T-helper 17 cell (primary cell): ENCODE measurements at regions not wholly inside any gene's neighbourhood (a gene's known extent, or its start where the extent isn't known, plus 50 kb on each side); places are given as distances from the start of the nearest gene placed in this dataset.

Experiments used
- ATAC-seq: fragments of 150-1000 bp; cut with Tn5 transposase; 2 replicates; pipeline ENCODE4 v1.10.0; 2021; ENCODE audit warnings: mild to moderate bottlenecking, moderate library complexity
- DNase-seq, 3 donors: peaks; one replicate each; pipeline versions ENCODE4 v3.0.0 to v3.0.0-alpha.2; 2020 to 2021
- H3K9me3 ChIP-seq: one replicate; pipeline ENCODE4 v1.7.0; 2013; ENCODE audit warnings: low read length, mild to moderate bottlenecking; ENCODE audit not compliant: control insufficient read depth, poor library complexity, severe bottlenecking
- H3K27ac Mint-ChIP-seq: one replicate; pipeline ENCODE4 v1.8.0; 2022; ENCODE audit warnings: mild to moderate bottlenecking, moderate library complexity, mixed read lengths
- H3K27me3 Mint-ChIP-seq: one replicate; pipeline ENCODE4 v1.8.0; 2022; ENCODE audit warnings: mixed read lengths
- H3K36me3 Mint-ChIP-seq: one replicate; pipeline ENCODE4 v1.8.0; 2022; ENCODE audit warnings: low read depth, mixed read lengths
- H3K4me1 Mint-ChIP-seq: one replicate; pipeline ENCODE4 v1.8.0; 2022; ENCODE audit warnings: mild to moderate bottlenecking, mixed read lengths
- H3K4me3 Mint-ChIP-seq: one replicate; pipeline ENCODE4 v1.8.0; 2022; ENCODE audit warnings: mild to moderate bottlenecking, moderate library complexity, mixed read lengths

DNA sequence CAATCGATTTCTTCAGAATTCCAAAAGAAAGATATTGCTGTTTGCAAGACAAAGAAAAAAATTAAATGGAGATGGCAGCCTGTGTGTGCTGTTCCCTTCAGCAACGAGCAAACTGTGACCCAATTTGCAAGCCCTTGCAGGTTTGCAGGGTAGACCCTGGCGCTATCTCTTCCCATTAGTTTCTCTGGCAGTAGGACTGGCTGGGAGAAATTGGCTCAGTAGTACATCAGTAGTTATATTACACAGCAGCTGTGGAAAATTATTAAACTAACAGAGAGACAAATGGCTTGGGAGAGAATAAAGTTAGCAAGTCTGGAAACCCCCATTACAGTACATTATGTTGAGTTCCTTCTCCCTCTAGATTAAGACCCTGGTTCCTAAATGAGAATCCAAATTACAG is 116.4 kb upstream of the ITGB1 start:
- Mint-ChIP-seq H3K4me1 (peaks cover 8% of the 10 kb centered on the region), H3K27me3 (no peaks in the 10 kb centered on the region), H3K4me3 (no peak overlapping the region), H3K36me3 (no peaks in the 10 kb centered on the region), H3K27ac (no peak overlapping the region)
- no peak for ATAC-seq
- DNase-seq: no peak
- H3K9me3 ChIP-seq: no peaks in the 10 kb centered on the region

DNA sequence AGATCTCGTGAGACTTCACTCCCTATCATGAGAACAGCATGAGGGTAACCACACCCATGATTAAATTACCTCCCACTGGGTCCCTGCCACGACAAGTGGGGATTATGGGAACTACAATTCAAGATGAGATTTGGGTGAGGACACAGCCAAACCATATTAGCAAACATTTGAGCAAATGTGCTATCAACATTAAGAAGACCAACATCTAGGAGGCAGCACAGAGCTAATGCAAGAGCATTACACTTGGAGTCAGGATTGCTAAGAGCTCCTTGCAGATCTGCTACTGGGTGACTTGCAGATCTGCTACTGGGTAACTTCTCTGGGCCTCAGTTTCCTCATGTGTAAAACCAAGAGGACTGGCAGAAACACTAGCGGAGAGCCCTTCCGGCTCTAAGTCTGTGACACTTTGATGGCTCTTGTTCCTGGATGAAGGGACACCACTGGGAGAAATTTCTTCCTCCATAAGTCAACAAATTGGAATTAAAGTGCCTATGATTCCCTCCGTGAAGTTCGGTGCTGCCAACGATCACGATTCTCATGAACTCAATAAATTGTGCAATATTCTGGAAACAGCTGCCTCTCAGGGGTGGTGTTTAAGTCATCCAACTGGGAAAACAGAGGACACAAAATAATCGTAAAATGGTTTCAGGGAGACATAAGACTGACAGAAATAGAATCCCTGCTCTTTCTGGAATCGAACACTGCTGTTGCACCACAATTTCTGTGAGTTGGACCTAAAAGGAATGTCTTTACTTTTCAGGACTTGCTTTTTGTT is 115.8 kb upstream of the ITGB1 start:
- Mint-ChIP-seq H3K27me3 (no peaks in the 10 kb centered on the region), H3K36me3 (peaks cover 2% of the 10 kb centered on the region), H3K4me3 (no peak overlapping the region), H3K4me1 (peaks cover 11% of the 10 kb centered on the region), H3K27ac (no peak overlapping the region)
- no peaks in the 10 kb centered on the region for H3K9me3 ChIP-seq
- DNase-seq: no peak
- ATAC-seq: no peak

DNA sequence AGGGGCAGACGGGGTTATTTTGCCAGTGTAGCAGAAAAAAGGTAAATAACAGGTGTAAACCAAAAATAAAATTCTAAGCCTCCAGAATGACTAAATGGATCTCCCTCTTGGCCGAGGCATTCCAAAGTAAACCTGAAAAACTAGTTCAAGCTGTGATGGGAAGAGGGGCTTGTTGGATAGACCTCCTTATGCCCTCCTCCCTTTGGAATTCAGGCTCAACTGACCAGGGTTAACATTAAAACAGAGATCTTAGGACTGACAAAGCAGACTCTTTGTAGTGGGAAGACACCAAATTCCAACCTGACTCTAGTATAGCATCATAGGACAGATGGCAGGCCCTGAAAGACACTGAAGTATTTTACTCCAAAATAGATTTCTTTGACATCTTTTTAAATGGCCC is 113.8 kb upstream of the ITGB1 start:
- H3K27me3 Mint-ChIP-seq: no peaks in the 10 kb centered on the region
- no peaks in the 10 kb centered on the region for H3K9me3 ChIP-seq
- DNase-seq (no peak), ATAC-seq (no peak)
- H3K4me1 Mint-ChIP-seq: peaks cover 13% of the 10 kb centered on the region
- H3K36me3 Mint-ChIP-seq: peaks cover 5% of the 10 kb centered on the region
- H3K27ac Mint-ChIP-seq: peak overlapping the region; percentile 37
- no peak overlapping the region for H3K4me3 Mint-ChIP-seq

DNA sequence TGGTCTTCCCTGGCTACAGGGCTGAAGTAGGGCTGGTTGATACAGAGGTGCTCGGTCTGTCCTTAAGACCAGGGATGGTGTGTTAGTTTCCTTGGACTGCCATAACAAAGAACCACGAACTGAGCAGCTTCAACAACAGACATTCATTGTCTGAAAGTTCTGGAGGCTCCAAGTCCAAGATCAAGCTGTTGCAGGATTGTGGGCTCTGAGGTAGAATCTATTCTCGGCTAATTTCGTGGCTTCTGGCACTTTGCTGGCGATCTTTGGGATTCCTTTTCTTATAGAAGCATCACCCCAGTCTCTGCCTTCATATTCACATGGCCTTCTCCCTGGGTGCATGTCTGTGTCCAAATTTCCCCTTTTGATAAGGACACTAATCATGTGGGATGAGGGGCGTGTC is 112.1 kb upstream of the ITGB1 start:
- Mint-ChIP-seq H3K4me3 (no peak overlapping the region), H3K4me1 (peaks cover 16% of the 10 kb centered on the region), H3K36me3 (peaks cover 5% of the 10 kb centered on the region), H3K27ac (no peak overlapping the region), H3K27me3 (no peaks in the 10 kb centered on the region)
- no peak for ATAC-seq
- no peak for DNase-seq
- no peaks in the 10 kb centered on the region for H3K9me3 ChIP-seq

DNA sequence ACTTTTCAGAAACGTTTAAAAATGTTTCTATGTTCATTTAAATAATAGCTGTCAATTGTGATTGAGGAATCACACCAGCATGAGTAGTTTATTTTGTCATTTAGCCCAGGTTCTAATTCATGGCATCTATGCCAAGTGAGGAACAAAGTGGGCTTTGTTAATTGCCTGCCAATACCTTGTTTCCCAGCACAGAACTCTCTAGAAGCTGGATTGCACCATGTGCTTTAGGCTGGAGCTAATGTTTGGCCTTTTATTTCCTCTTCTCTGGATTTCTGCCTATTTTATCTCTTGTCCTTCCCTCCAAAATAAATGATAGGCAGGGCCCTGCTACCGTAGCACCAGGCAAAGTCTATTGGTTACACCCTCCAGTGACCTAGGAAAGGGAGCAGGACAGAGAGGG is 109.9 kb upstream of the ITGB1 start:
- H3K27ac Mint-ChIP-seq: peak overlapping the region; percentile 6

DNA sequence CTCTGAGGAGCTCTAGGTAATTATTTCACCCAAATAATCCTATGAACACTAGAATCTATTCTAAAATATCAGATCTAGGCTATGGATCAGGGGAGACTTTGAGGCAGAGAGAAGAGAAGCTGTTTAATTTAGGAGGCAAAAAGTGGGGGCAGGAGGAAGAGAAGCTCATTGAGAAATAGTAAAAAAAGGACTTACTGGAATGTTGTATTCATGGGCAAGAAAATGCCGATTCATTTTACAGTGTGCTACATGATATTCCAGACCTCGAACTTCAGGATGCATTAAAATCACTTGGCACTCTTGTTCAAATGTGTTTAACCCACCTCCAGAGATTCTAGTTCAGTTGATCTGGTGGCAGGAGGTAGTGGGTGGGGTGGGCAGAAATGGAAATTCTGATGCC is 109.5 kb upstream of the ITGB1 start:
- no peak for ATAC-seq
- Mint-ChIP-seq H3K27ac (no peak overlapping the region), H3K27me3 (no peaks in the 10 kb centered on the region), H3K4me3 (no peak overlapping the region), H3K4me1 (peaks cover 10% of the 10 kb centered on the region), H3K36me3 (peaks cover 5% of the 10 kb centered on the region)
- H3K9me3 ChIP-seq: no peaks in the 10 kb centered on the region
- DNase-seq: no peak

More for the DNA sequence above, 109.9 kb upstream of the ITGB1 start:
- no peaks in the 10 kb centered on the region for H3K9me3 ChIP-seq
- Mint-ChIP-seq H3K36me3 (peaks cover 5% of the 10 kb centered on the region), H3K4me3 (no peak overlapping the region), H3K4me1 (peaks cover 10% of the 10 kb centered on the region), H3K27me3 (no peaks in the 10 kb centered on the region)
- DNase-seq (no peak), ATAC-seq (no peak)

DNA sequence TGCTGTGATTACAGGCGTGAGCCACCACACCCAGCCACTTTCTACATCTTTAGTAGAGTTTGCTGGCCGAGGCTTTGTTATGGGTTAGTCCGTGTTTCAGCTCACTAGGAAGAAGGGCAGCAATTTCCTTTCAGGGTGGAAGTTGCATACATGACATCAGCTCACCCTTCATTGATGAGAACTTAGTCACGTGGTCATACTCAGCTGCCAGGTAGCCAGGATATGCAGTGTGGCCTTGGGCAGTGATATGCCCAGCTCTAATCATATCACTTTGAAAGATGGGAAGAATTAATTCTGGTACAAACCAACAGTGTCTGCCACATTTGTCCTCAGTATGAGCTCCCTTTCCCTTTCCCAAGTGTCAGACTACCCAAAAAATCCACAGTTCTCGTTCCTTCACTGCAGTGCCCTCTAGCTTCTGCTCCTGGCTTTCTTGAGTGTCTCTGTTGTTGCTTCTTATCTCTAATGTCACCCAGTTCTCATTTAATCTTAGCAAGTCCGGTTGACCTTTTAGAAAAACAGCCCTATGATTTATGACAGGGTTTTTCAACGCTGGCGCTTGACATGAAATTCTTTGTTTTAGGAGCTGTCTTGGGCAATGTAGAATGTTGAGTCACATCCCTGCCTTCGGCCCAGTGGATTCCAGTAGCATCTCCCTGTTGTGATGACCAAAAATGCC is 108.7 kb upstream of the ITGB1 start:
- ATAC-seq (no peak), DNase-seq (no peak)
- peaks cover 5% of the 10 kb centered on the region for H3K36me3 Mint-ChIP-seq
- peaks cover 10% of the 10 kb centered on the region for H3K4me1 Mint-ChIP-seq
- no peak overlapping the region for H3K4me3 Mint-ChIP-seq
- no peak overlapping the region for H3K27ac Mint-ChIP-seq
- H3K27me3 Mint-ChIP-seq: no peaks in the 10 kb centered on the region
- H3K9me3 ChIP-seq: no peaks in the 10 kb centered on the region

DNA sequence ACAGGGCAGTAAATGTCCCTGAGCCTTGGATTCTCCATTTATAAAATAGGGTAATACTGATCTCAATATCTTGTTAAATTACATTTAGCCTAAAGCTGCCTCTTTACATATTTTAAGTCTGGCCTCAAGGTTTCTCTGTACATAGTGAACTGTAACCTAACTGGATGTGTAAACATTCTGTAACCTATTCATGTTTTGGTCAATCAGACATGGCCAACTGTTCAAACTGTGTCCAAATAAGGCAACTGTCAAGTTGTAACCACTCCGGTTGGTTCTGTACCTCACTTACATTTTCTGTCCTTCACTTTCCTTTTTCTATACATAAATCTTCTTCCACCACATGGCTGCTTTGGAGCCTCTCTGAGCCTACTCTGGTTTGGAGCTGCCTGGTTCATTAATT is 107.1 kb upstream of the ITGB1 start:
- no peaks in the 10 kb centered on the region for H3K27me3 Mint-ChIP-seq
- H3K27ac Mint-ChIP-seq: no peak overlapping the region
- ATAC-seq: no peak
- H3K4me3 Mint-ChIP-seq: no peak overlapping the region
- H3K9me3 ChIP-seq: no peaks in the 10 kb centered on the region
- no peak for DNase-seq
- H3K4me1 Mint-ChIP-seq: peaks cover 10% of the 10 kb centered on the region
- H3K36me3 Mint-ChIP-seq: peaks cover 5% of the 10 kb centered on the region

DNA sequence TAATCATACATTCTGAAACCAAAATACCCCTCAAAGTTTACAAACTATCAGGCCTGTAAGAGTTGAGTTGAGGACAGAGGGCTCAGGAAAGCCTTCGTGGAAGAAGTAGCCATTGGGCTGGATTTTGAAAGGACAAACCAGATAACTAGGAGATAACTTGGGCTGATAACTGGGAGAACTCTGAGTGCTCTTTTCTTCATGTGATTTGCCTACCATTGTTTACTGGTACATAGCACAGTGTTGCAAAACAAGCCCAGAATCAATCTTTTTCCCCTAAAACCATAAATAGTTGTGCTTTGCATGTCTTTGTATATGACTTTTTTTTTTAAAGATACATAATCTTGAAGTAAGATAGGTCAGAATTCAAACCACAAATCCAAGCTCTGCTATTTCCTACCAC is 106.7 kb upstream of the ITGB1 start:
- Mint-ChIP-seq H3K27ac (no peak overlapping the region), H3K36me3 (peaks cover 5% of the 10 kb centered on the region), H3K4me3 (no peak overlapping the region), H3K4me1 (peaks cover 10% of the 10 kb centered on the region), H3K27me3 (no peaks in the 10 kb centered on the region)
- H3K9me3 ChIP-seq: no peaks in the 10 kb centered on the region
- ATAC-seq (no peak), DNase-seq (no peak)

DNA sequence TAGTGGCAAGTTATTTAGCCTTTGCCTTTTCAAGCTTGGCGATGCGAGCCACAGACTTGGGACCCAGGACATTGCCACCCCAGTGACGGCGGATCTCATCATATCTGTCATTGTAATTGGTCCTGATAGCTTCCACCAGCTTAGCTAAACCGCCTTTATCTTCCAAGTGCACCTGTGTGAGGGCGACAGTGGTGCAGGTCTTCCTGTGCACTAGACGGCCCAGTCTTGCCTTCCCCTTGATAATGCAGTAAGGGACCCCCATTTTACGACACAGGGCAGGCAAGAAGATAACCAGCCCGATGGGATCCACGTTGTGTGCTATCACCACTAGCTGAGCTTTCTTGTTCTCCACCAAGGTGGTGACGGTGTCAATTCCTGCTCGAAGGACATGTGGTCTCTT is 99.6 kb upstream of the ITGB1 start:
- Mint-ChIP-seq H3K4me1 (peaks cover 4% of the 10 kb centered on the region), H3K27ac (no peak overlapping the region), H3K36me3 (no peaks in the 10 kb centered on the region), H3K4me3 (no peak overlapping the region), H3K27me3 (no peaks in the 10 kb centered on the region)
- DNase-seq: no peak
- no peak for ATAC-seq
- no peaks in the 10 kb centered on the region for H3K9me3 ChIP-seq

DNA sequence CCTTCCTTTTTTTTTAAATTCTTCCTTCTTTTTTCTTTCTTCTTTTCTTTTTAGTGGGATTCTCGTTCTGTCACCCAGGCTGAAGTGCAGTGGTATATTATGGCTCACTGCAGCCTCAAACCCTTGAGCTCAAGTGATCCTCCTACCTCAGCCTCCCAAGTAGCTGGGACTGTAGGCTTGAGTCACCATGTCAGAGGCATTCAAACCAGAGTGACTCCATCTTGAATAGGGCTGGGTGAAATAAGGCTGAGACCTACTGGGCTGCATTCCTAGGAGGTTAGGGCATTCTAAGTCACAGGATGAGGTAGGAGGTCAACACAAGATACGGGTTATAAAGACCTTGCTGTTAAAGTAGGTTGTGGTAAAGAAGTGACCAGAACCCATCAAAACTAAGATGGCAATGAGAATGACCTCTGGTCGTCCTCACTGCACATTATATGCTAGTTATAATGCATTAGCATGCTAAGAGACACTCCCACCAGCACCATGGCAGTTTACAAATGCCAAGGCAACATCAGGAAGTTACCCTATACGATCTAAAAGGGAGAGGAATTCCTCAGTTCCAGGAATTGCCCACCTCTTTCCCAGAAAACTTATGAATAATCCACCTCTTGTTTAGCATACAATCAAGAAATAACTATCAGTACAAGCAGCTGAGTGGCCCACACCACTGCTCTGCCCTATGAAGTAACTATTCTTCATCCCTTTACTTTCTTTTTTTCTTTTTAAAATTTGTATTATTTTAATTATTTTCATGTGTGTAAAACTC is 99.0 kb upstream of the ITGB1 start:
- peaks cover 6% of the 10 kb centered on the region for H3K4me1 Mint-ChIP-seq
- ATAC-seq (no peak), DNase-seq (no peak)
- H3K27ac Mint-ChIP-seq: no peak overlapping the region
- H3K9me3 ChIP-seq: no peaks in the 10 kb centered on the region
- H3K27me3 Mint-ChIP-seq: no peaks in the 10 kb centered on the region
- H3K36me3 Mint-ChIP-seq: peaks cover 2% of the 10 kb centered on the region
- H3K4me3 Mint-ChIP-seq: no peak overlapping the region

DNA sequence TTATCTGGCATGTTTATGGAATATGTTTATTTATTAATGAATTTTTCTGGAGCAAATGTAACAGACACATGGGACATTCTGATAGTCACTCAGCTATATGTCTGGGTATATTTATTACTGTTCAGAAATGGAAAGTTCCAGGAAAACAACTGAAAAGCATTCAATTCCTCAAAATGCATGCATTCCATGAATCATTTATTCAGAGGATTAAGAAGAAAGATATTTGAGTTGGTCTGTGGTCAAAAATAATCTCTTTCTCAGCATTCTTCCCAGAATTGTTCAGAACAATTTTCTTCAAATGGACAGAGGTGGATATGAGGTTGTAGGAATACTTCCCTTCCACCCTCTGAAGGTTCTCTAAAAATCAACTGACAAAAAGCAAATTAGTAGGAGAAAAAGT is 97.6 kb upstream of the ITGB1 start:
- no peak for ATAC-seq
- H3K27ac Mint-ChIP-seq: no peak overlapping the region
- peaks cover 6% of the 10 kb centered on the region for H3K4me1 Mint-ChIP-seq

DNA sequence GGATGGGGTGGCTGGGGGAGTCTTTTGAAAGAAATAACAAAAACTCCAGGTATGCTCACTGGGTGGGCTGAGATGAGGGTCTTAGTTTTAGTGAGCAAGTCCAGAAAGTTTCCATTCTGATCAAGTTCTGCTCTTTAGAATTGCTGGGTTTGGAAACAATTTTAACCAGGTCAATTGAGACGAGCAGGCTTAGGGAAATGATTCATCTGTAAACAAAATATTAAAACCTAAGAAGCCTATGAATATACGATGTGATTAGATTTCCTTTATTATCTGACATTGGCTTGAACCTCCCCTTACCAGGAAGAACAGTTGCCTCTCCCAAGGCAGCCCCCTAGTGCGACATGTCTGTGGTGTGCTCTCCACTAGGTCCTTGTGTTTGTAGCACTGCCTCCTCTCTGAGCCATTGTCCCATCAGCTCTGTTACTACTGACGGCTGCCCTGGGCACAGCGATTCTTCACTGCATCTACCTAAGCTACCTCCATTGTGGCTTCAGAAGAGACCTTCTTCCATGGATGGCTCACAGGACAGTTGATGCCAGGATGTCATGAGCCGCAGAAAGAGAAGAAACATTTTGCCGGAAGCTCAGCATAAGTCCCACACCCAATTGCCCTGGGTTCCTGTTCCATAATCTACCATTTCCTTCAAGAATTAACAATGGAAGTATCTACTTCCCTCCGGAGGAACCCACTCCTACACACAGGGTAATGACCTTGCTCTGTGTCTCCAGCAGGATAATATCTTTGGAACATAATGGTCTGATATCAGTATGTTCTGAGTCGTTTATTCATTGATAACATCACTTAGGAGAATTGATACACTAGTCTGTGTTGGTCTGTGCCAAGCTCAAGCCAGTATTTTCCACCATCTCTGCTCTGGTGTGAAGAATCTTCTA is 95.1 kb upstream of the ITGB1 start:
- ATAC-seq (no peak), DNase-seq (no peak)
- Mint-ChIP-seq H3K27me3 (no peaks in the 10 kb centered on the region), H3K4me1 (peaks cover 16% of the 10 kb centered on the region), H3K36me3 (peaks cover 2% of the 10 kb centered on the region), H3K27ac (peak overlapping the region; percentile 17), H3K4me3 (no peak overlapping the region)
- no peaks in the 10 kb centered on the region for H3K9me3 ChIP-seq

More for the DNA sequence above, 97.6 kb upstream of the ITGB1 start:
- no peak for DNase-seq
- Mint-ChIP-seq H3K36me3 (peaks cover 2% of the 10 kb centered on the region), H3K4me3 (no peak overlapping the region), H3K27me3 (no peaks in the 10 kb centered on the region)
- H3K9me3 ChIP-seq: no peaks in the 10 kb centered on the region
